ENCODE measurements at regions not wholly inside any gene's neighbourhood (a gene's known extent, or its start where the extent isn't known, plus 50 kb on each side); places are given as distances from the start of the nearest gene placed in this dataset.
A peak's percentile ranks its signal among the peaks of the same experiment; 100 is the strongest.

- TF ChIP-seq, protein P1, sequence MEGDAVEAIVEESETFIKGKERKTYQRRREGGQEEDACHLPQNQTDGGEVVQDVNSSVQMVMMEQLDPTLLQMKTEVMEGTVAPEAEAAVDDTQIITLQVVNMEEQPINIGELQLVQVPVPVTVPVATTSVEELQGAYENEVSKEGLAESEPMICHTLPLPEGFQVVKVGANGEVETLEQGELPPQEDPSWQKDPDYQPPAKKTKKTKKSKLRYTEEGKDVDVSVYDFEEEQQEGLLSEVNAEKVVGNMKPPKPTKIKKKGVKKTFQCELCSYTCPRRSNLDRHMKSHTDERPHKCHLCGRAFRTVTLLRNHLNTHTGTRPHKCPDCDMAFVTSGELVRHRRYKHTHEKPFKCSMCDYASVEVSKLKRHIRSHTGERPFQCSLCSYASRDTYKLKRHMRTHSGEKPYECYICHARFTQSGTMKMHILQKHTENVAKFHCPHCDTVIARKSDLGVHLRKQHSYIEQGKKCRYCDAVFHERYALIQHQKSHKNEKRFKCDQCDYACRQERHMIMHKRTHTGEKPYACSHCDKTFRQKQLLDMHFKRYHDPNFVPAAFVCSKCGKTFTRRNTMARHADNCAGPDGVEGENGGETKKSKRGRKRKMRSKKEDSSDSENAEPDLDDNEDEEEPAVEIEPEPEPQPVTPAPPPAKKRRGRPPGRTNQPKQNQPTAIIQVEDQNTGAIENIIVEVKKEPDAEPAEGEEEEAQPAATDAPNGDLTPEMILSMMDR (IDR thresholded peaks at IDR 0.05; ENCODE audit: low read depth, low read length) = no peak
- DNase-seq (ENCODE audit: low read depth in 1 of 2, low spot score in 1 of 2) = no peak
- Histone ChIP-seq H3K36me3 (no peaks in the 10 kb centered on the region), H3K9me3 (ENCODE audit: low read depth) (no peaks in the 10 kb centered on the region), H3K4me3 (no peak overlapping the region), H3K27me3 (no peaks in the 10 kb centered on the region), H3K4me1 (ENCODE audit: low read depth) (no peaks in the 10 kb centered on the region), H3K27ac (no peak overlapping the region)
Measured at GRCh38 chr18:57087644-57088376, 59.1 kb upstream of the BOD1L2 start.

DNA sequence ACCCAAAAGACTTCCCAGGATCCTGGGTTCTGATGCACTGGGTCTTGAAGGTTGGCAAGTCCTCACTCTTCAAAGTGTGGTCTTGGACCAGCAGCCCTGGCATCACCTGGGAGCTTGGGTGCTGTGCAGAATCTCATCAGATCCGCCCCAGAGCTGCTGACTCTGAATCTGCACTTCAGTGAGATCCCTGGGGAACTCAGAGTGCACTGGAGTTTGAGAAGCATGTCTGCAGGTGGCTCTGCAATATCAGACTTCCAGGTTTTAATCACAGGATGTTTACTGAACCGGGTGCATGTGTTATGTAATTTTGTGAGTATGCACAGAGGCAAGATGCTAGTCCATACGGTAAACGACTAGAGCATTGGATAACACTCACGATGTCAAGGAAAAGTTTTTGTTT, 58.0 kb upstream of the BOD1L2 start:
- DNase-seq (ENCODE audit: low read depth in 1 of 2, low spot score in 1 of 2) = no peak
- no peak overlapping the region for H3K27ac ChIP-seq
- H3K9me3 ChIP-seq (ENCODE audit: low read depth) = no peaks in the 10 kb centered on the region
- H3K27me3 ChIP-seq = no peaks in the 10 kb centered on the region
- no peaks in the 10 kb centered on the region for H3K4me1 ChIP-seq (ENCODE audit: low read depth)
- H3K36me3 ChIP-seq = no peaks in the 10 kb centered on the region
- TF ChIP-seq, protein P1 (IDR thresholded peaks at IDR 0.05; ENCODE audit: low read depth, low read length) = no peak
- H3K4me3 ChIP-seq = no peak overlapping the region

DNA sequence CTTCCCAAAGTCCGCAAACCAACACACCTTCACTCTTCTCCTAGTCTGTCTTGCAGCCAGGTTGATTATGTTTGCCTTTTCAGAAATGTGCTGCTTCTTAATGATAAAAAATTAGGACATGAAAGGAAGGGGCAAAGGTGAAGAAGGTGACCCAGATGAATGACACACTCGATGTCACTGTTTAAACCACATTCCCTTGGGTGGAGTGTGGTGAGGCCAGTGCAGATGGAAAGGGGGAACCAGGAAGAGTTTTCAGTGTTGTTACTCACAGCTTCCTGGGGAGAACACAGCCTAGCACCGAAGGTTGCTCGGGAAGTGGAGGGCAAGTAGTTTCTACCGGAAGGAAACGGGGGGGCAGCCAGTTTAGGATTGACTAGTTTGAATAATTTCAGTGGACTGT, 57.2 kb upstream of the BOD1L2 start:
- no peak for DNase-seq (ENCODE audit: low read depth in 1 of 2, low spot score in 1 of 2)
- Histone ChIP-seq H3K27ac (no peak overlapping the region), H3K4me1 (ENCODE audit: low read depth) (no peaks in the 10 kb centered on the region), H3K4me3 (no peak overlapping the region), H3K27me3 (no peaks in the 10 kb centered on the region), H3K9me3 (ENCODE audit: low read depth) (no peaks in the 10 kb centered on the region), H3K36me3 (no peaks in the 10 kb centered on the region)
- TF ChIP-seq, protein P1 (IDR thresholded peaks at IDR 0.05; ENCODE audit: low read depth, low read length) = no peak

- H3K4me1 ChIP-seq (ENCODE audit: low read depth) = no peaks in the 10 kb centered on the region
- H3K27me3 ChIP-seq = no peaks in the 10 kb centered on the region
- no peak for DNase-seq (ENCODE audit: low read depth in 1 of 2, low spot score in 1 of 2)
- no peaks in the 10 kb centered on the region for H3K9me3 ChIP-seq (ENCODE audit: low read depth)
- H3K27ac ChIP-seq = no peak overlapping the region
- H3K36me3 ChIP-seq = no peaks in the 10 kb centered on the region
- H3K4me3 ChIP-seq = no peak overlapping the region
- TF ChIP-seq, protein P1 (IDR thresholded peaks at IDR 0.05; ENCODE audit: low read depth, low read length) = no peak
Measured at GRCh38 chr18:57091231-57091630, 55.7 kb upstream of the BOD1L2 start.

DNA sequence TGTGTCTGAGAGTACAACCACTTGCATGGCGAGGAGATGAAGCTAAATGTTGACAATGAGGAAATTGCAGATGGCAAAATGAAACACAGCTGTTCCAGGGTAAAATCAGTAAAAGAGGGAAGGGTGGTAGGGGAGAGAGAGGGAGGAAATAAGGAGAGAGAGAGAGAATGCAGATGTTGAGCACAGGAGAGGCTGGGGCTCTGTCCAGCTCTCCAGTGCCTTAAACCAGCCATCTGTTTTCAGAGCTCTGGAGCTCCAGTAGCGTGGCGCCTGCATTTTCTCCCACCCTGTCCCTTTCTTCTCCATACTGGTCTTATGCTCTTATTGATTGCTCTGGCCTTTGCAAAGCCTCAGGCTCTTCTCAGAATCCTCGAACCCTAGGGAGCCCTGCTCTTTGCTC, 52.7 kb upstream of the BOD1L2 start:
- peak in 1 of 2 donors; percentile 42 for DNase-seq (ENCODE audit: low read depth in 1 of 2, low spot score in 1 of 2)
- no peak overlapping the region for H3K4me3 ChIP-seq
- H3K4me1 ChIP-seq (ENCODE audit: low read depth) = no peaks in the 10 kb centered on the region
- no peak overlapping the region for H3K27ac ChIP-seq
- TF ChIP-seq, protein P1 (IDR thresholded peaks at IDR 0.05; ENCODE audit: low read depth, low read length) = no peak
- H3K36me3 ChIP-seq = no peaks in the 10 kb centered on the region
- no peaks in the 10 kb centered on the region for H3K27me3 ChIP-seq
- no peaks in the 10 kb centered on the region for H3K9me3 ChIP-seq (ENCODE audit: low read depth)

All from cardiac muscle cell (in vitro differentiated cells and primary cell).